Right renal pelvis (tissue), 4 donors: ENCODE measurements at regions not wholly inside any gene's neighbourhood (a gene's known extent, or its start where the extent isn't known, plus 50 kb on each side); places are given as distances from the start of the nearest gene placed in this dataset.
"Not testable (repeated sequence)": the region's sequence is repeated elsewhere in the genome, so short reads cannot be mapped to it uniquely, and the experiment has no call there.

Experiments used
- DNase-seq, 4 donors: peaks; one replicate each; pipeline ENCODE4 v3.0.0-alpha.2; 2013; ENCODE audit warnings: low read depth in 4 of 4, low spot score in 3 of 4, missing footprints in 1 of 4

- no peak for DNase-seq
Observed at GRCh38 chr13:22937953-22938352, 242.8 kb upstream of the SGCG start.

- no peak for DNase-seq
Observed at GRCh38 chr13:22938576-22938975, 242.2 kb upstream of the SGCG start.

GRCh38 chr13:22939157-22939556, 241.6 kb upstream of the SGCG start:
- DNase-seq: no peak

- DNase-seq: no peak
Observed at GRCh38 chr13:22940090-22940710, 240.6 kb upstream of the SGCG start.

GRCh38 chr13:22940736-22941135, 240.0 kb upstream of the SGCG start:
- no peak for DNase-seq

GRCh38 chr13:22941495-22941894, 239.3 kb upstream of the SGCG start:
- not testable (repeated sequence) for DNase-seq

- not testable (repeated sequence) for DNase-seq
Observed at GRCh38 chr13:22942831-22943230, 237.9 kb upstream of the SGCG start.

GRCh38 chr13:22944378-22944777, 236.4 kb upstream of the SGCG start:
- no peak for DNase-seq

GRCh38 chr13:22945321-22946226, 235.2 kb upstream of the SGCG start:
- no peak for DNase-seq

GRCh38 chr13:22948421-22948820, 232.4 kb upstream of the SGCG start:
- DNase-seq: no peak

GRCh38 chr13:22952018-22952417, 228.8 kb upstream of the SGCG start:
- DNase-seq: not testable (repeated sequence)

- not testable (repeated sequence) for DNase-seq
Observed at GRCh38 chr13:22955147-22955546, 225.6 kb upstream of the SGCG start.

- not testable (repeated sequence) for DNase-seq
Observed at GRCh38 chr13:22956456-22957115, 224.2 kb upstream of the SGCG start.

- DNase-seq: not testable (repeated sequence)
Observed at GRCh38 chr13:22959859-22960258, 220.9 kb upstream of the SGCG start.

GRCh38 chr13:22960827-22961226, 220.0 kb upstream of the SGCG start:
- DNase-seq: no peak

GRCh38 chr13:22961342-22961741, 219.4 kb upstream of the SGCG start:
- DNase-seq: not testable (repeated sequence)

- no peak for DNase-seq
Observed at GRCh38 chr13:22961835-22962537, 218.8 kb upstream of the SGCG start.

GRCh38 chr13:22963384-22964053, 217.3 kb upstream of the SGCG start:
- not testable (repeated sequence) for DNase-seq

- no peak for DNase-seq
Observed at GRCh38 chr13:22964245-22964966, 216.4 kb upstream of the SGCG start.
